Mesenteric fat pad (tissue), 1 donor: ENCODE measurements at regions not wholly inside any gene's neighbourhood (a gene's known extent, or its start where the extent isn't known, plus 50 kb on each side); places are given as distances from the start of the nearest gene placed in this dataset.
A peak's percentile ranks its signal among the peaks of the same experiment; 100 is the strongest.
"Not testable (repeated sequence)": the region's sequence is repeated elsewhere in the genome, so short reads cannot be mapped to it uniquely, and the experiment has no call there.

Experiments
- DNase-seq: peaks from one replicate; pipeline ENCODE4 v3.0.0-alpha.2; 2020; ENCODE audit warnings: low spot score
- donor health status: DM: yes; HTN: yes; CAD: no.

DNA sequence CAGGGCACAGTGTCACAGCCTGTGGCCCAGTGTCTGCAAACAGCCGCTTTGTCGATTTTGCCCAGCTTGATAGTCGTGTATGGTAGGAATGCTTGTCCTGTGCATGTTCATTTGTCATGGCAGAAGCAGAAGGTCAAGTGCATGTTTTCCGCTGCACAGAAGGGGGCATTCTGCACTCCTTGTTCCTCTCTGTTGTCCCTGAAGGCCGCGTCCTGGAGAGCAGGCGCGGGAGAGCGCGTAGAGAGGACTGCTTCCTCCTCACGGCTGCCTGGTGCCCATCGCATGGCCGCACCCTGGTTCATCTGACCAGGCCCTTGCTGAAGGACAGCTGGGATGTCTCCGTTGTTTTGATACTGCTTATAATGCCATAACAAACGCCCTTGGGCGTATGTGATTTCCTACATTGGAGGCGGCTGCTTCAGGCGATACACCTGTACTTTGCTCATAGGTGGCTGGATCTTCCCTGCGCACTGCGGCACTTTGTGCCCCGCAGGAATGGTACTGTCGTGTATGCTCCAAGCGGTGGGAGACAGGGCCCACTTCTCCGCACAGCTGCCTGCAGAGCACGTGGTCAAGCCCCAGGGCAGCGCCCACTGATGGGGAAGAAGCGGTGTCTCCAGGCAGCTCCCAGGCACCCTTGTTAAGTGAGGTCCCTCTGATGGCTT lies 63.5 kb upstream of the LRPAP1 start:
- DNase-seq: peak; percentile 81

DNA sequence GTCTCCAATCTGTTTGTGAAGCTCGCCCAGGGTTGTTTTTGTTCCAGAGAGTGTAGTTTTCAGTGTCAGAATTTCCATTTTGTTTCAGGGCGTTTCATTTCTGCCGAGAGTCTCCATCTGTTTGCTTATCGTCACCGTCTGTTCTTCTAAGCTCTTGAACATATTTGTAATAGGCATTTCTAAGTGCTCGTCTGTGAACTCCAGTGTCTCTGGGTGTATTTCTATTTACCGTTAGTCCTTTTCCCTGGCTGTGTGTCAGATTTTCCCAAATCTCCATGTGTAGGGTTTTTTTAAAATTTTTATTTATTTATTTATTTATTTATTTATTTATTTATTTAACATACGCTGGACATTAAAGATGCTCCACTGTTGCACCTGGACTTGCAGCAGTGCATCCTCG lies 62.5 kb upstream of the LRPAP1 start:
- not testable (repeated sequence) for DNase-seq

DNA sequence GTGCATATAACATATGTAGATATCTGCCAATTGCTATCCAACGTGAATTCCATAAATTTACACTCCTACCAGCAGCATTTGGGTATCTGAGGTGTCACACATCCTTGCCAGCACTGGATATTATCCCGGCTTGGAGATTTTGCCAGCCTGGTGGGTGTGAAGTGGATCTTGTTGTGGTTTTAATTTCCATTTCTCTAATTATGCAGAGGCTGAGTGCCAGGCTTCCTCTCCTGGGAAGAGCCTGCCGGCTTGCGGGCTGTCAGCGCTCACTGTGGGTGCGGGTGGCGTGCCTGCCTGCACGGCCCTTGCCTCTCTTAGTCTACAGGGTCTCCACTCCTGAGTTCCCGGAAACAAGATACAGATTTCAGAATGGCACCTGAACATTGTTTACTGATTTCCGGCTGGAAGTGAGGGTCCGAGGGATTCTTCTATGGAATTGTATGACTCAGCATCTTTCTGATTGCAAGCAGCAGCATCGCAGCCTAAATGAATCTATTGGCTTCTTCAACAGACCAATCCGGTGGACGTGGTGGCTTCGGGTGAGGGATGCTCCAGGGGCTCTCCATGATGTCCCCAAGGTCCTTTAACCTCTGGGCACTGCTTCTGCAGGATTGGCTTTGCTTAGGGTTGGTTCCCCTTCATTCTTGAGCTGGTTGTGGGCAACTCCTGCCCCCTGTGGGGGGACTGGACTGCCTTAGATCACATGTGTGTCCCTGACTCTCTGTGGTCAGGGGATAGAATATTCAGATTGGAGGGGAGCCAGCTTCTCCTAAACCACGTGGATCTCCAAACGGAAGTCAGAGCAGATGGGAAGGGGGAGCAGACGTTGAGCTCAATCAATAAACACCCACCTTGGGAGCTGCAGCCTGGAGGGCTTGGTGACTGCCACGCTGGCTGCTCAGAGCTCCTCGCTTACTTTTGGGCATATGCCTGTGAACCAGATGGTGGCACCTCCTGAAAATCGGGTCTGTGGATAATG lies 58.0 kb upstream of the LRPAP1 start:
- DNase-seq: peak; percentile 28

DNA sequence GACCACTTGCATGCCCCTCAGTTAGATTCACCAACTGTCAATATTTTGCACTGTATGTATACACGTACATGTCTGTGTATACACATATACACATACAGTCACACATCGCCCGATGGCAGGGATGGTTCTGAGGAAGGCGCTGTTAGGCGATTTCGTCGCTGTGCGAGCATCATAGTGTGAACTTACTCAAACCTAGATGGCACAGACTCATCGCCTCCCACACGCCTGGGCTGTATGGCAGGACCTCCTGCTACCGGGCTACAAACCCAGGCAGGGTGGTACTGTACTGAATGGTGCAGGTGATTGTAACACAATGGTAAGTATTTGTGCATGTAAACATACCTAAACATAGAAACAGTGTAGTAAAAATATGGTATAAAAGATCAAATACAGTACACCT lies 57.2 kb upstream of the LRPAP1 start:
- DNase-seq: peak; percentile 35

DNA sequence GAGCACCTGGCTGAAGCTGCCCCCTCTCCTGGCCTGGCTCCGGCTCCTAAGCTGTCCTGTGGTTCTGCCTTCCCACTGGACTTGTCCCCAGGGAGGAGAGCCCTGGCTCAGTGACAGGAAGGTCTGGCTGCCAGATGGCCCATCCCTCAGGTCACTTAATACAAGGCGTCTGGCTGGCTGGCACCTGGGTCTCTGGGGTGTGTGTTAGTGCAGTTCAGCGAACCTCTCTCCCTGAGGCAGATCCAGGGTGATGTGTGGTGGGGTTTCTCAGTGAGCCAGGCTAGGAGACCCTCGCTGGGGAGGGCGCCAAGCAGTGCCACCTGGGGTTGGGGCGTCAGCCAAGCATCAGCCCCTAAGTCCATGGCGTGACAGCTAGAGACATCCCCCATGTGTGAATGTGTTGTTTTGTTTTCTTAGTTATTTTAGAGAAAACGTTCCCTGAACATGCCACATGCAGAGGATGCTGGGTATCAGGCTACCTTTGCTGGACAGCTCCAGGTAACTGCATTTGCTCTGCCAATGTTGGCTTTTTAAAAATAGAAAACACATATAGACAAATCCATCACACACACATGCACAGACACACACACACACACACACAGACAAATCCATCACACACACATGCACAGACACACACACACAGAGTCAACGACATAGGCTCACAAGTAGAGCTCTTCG lies 56.4 kb upstream of the LRPAP1 start:
- peak; percentile 83 for DNase-seq

DNA sequence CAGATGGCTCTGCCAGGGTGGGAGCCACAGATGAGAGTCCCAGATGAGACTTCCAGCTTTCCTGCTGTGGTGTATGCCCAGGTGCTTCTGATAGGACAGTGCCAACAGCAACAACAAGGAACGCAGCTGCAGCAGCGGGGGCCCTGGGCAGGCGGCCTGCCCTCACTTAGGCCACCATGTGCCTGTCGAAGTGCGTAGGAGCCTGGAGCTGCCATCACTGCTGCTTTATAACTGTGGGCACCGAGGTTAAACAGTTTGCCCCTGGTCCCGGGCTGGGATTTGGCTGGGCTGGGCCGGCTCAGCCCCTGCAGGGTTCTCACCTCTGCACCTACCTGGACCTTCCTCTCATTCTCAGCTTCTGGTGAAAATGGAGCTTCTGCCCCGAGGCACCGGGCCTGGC lies 54.4 kb upstream of the LRPAP1 start:
- DNase-seq: peak; percentile 47

DNA sequence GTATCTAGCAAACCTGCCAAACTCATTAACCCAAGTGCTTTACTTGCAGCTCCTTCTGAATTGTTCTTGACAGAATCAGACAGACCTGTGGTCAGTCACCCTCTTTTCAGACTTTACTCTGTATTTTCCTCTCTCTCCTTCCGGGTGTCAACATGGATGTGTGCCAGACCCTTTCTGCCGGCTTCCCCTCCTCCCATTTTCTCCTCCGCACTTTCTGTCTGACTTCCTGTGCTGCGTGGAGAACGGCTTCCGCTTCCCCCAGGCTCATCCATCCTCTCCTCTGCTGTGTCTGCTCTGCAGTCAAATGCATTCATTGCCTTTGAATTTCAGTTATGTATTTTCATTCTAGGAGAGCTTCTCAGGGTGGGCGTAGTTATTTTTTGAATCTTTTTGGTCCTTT lies 53.3 kb upstream of the LRPAP1 start:
- peak; percentile 43 for DNase-seq

DNA sequence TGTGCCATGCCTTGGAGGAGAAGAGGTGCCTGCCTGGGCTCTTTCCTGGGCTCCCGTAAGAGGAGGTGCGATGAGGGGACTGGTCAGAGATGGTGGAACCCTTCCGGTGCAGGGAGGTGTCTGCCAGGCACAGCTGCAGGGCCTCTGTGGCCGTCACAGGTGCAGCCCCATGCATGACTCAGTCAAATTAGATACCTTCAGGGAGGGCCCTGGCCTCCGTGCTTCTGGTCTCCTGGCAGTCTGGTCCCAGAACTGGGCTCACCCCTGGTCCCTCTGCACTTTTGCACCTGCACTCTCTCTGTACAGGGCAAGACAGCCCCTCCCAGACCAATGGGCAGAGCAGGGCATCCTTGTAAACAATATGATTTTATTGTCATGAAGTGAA lies 49.9 kb upstream of the LRPAP1 start:
- DNase-seq: peak; percentile 79
